ENCODE measurements at regions not wholly inside any gene's neighbourhood (a gene's known extent, or its start where the extent isn't known, plus 50 kb on each side); places are given as distances from the start of the nearest gene placed in this dataset.

DNA sequence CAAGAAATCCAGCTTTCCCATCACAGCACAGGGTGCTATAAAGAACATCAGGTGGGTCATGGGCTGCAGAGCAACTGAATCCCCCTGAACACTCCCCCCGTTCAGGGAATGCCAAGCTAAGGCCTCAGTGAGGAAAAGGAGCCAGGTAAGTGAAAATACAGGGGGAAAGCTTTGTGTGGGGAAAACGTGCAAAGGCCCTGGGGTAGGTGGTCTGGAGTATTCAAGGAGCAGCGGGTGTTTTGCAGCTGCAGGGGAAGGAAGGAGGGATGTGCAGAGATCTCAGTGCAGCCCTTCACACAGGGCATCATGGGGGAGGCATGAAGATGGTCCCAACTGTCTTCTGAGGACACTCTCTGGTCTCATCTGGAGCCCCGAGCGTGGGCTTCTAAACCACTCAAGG lies 119.2 kb downstream of the ETS2 start:
- no peak overlapping the region for H3K4me3 ChIP-seq
- ATAC-seq (ENCODE audit: low FRiP score in 2 of 2) (no peak), DNase-seq (no peak)
- TF ChIP-seq POLR2AphosphoS5 (IDR thresholded peaks at IDR 0.05): no peak
- TF ChIP-seq, protein P1, sequence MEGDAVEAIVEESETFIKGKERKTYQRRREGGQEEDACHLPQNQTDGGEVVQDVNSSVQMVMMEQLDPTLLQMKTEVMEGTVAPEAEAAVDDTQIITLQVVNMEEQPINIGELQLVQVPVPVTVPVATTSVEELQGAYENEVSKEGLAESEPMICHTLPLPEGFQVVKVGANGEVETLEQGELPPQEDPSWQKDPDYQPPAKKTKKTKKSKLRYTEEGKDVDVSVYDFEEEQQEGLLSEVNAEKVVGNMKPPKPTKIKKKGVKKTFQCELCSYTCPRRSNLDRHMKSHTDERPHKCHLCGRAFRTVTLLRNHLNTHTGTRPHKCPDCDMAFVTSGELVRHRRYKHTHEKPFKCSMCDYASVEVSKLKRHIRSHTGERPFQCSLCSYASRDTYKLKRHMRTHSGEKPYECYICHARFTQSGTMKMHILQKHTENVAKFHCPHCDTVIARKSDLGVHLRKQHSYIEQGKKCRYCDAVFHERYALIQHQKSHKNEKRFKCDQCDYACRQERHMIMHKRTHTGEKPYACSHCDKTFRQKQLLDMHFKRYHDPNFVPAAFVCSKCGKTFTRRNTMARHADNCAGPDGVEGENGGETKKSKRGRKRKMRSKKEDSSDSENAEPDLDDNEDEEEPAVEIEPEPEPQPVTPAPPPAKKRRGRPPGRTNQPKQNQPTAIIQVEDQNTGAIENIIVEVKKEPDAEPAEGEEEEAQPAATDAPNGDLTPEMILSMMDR (IDR thresholded peaks at IDR 0.05): no peak
- no peak for TF ChIP-seq POLR2A (IDR thresholded peaks at IDR 0.05)
- no peak for TF ChIP-seq EP300 (IDR thresholded peaks at IDR 0.05)
- WGBS, 2 donors: 91 to 96% methylated on average over 5 of the region's 5 CpGs
- peak overlapping the region in 2 of 4 donors; percentile 74 to 77 for H3K27ac ChIP-seq
- H3K27me3 ChIP-seq: no peaks in the 10 kb centered on the region
- peaks cover 14 to 24% (median 17%) of the 10 kb centered on the region in 4 donors for H3K4me1 ChIP-seq
- H3K36me3 ChIP-seq: no peaks in the 10 kb centered on the region
- H3K9me3 ChIP-seq: no peaks in the 10 kb centered on the region

DNA sequence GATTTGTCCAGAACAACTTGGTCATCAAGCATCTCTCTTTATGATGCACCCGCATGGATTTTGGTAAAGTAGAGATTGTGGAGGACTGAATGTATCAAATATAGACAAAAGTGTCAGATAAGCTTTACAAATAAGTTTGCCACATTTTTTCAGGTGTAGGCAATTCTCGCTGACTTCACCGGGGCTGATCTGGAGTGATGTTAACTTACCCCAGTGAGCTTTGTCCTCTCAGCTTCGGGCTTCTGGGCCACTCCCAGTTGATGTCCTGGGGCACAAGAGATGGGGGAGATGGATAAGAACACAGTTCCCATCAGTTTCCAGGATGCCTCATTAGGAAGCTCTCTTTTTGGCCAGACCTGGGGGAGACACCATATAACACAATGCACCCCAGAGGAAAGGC lies 117.7 kb downstream of the ETS2 start:
- Histone ChIP-seq H3K4me3 (no peak overlapping the region), H3K4me1 (peaks cover 12 to 34% (median 17%) of the 10 kb centered on the region in 4 donors), H3K27ac (no peak overlapping the region), H3K27me3 (no peaks in the 10 kb centered on the region), H3K36me3 (no peaks in the 10 kb centered on the region), H3K9me3 (no peaks in the 10 kb centered on the region)
- TF ChIP-seq, protein P1 (IDR thresholded peaks at IDR 0.05): no peak
- TF ChIP-seq POLR2A (IDR thresholded peaks at IDR 0.05): no peak
- TF ChIP-seq POLR2AphosphoS5 (IDR thresholded peaks at IDR 0.05): no peak
- TF ChIP-seq EP300 (IDR thresholded peaks at IDR 0.05): no peak
- ATAC-seq (ENCODE audit: low FRiP score in 2 of 2) (no peak), DNase-seq (no peak)
- 86 to 89% methylated on average over 4 of the region's 4 CpGs for WGBS, 2 donors

DNA sequence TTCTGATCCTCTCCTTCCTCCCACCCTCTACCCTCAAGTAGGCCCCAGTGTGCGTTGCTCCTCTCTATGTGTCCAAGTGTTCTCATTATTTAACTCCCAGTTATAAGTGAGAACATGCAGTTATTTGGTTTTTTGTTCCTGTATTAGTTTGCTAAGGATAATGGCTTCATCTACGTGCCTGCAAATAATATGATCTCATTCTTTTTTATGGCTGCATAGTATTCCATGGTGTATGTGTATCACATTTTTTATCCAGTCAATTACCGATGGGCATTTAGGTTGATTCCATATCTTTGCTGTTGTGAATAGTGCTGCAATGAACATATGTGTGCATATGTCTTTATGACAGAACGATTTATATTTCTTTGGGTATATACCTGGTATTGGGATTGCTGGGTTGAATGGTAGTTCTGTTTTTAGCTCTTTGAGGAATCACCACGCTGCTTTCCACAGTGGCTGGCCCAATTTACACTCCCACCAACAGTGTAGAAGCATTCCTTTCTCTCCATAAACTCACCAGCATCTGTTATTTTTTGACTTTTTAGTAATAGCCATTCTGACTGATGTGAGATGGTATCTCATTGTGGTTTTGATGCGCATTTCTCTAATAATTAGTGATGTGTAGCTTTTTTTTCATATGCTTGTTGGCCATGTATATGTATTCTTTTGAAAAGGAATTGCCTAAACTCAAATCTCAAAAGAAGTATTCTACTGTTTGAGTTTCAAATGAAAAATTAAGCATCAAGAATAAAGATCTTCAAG lies 116.9 kb downstream of the ETS2 start:
- WGBS, 2 donors: 94% methylated on average over 6 of the region's 6 CpGs
- no peak for ATAC-seq (ENCODE audit: low FRiP score in 2 of 2)
- DNase-seq: no peak
- Histone ChIP-seq H3K9me3 (no peaks in the 10 kb centered on the region), H3K36me3 (no peaks in the 10 kb centered on the region), H3K4me3 (no peak overlapping the region), H3K4me1 (peaks cover 12 to 34% (median 17%) of the 10 kb centered on the region in 4 donors), H3K27ac (no peak overlapping the region), H3K27me3 (no peaks in the 10 kb centered on the region)
- no peak for TF ChIP-seq POLR2A (IDR thresholded peaks at IDR 0.05)
- no peak for TF ChIP-seq POLR2AphosphoS5 (IDR thresholded peaks at IDR 0.05)
- TF ChIP-seq, protein P1 (IDR thresholded peaks at IDR 0.05): no peak
- TF ChIP-seq EP300 (IDR thresholded peaks at IDR 0.05): no peak

DNA sequence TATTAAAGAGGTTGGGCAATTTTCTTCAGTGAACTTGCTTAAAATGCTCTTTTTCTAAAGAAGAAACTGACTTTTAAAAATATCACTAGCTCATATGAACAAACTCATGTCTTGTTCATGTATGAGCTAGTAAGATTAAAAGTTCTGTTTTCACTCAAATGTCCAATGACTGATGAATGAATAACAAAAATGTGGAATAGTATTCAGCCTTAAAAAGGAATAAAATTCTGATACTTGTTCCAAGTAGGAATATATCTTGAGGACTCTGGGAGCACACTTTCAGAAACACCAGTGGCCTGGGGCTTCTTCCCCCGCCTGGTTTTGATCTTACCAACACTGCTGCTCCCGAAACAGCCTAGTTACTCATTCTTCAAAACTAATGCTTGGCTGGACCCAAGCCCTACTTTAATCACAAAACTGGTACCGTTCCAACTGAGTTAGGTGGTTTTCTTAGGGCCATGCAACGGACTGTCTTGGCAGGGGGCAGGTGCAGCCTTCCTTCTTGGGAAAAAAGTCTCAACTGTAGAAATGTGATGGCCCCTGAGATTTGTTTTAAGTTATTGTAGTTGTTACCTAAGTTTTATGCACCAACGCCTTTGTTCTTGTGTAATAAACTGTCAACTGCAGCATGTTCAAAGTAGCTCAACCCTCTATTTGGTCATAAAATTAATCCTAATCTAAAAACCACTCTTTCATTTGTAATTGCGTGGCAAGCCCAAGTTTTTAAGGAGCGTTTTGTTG lies 116.0 kb downstream of the ETS2 start:
- 63 to 74% methylated on average over 7 of the region's 7 CpGs for WGBS, 2 donors
- no peak for DNase-seq
- H3K27me3 ChIP-seq: no peaks in the 10 kb centered on the region
- TF ChIP-seq, protein P1 (IDR thresholded peaks at IDR 0.05): no peak
- no peak for TF ChIP-seq POLR2AphosphoS5 (IDR thresholded peaks at IDR 0.05)
- no peak for TF ChIP-seq POLR2A (IDR thresholded peaks at IDR 0.05)
- TF ChIP-seq EP300 (IDR thresholded peaks at IDR 0.05): no peak
- ATAC-seq (ENCODE audit: low FRiP score in 2 of 2): no peak
- H3K36me3 ChIP-seq: no peaks in the 10 kb centered on the region
- H3K9me3 ChIP-seq: no peaks in the 10 kb centered on the region
- no peak overlapping the region for H3K4me3 ChIP-seq
- peak overlapping the region in 3 of 4 donors; percentile 26 to 62 (median 45) for H3K27ac ChIP-seq
- H3K4me1 ChIP-seq: peaks cover 12 to 25% (median 17%) of the 10 kb centered on the region in 4 donors

Data from upper lobe of left lung (tissue), 6 donors.